Neuronal stem cell (in vitro differentiated cells): ENCODE measurements at regions not wholly inside any gene's neighbourhood (a gene's known extent, or its start where the extent isn't known, plus 50 kb on each side); places are given as distances from the start of the nearest gene placed in this dataset.

Experiments used
- DNase-seq: peaks from one replicate; pipeline ENCODE4 v3.0.0-alpha.2; 2013; ENCODE audit warnings: low spot score
- H2AFZ ChIP-seq: one replicate; pipeline ENCODE4 v1.6.1; 2013; ENCODE audit warnings: mild to moderate bottlenecking, low read length, inconsistent platforms
- H2AK5ac ChIP-seq: 2 replicates; pipeline ENCODE4 v1.6.1; 2013; ENCODE audit warnings: low read depth, mild to moderate bottlenecking, inconsistent platforms, low read length, moderate library complexity, mixed read lengths
- H2BK120ac ChIP-seq: 2 replicates; pipeline ENCODE4 v1.6.1; 2013; ENCODE audit warnings: low read depth, mild to moderate bottlenecking, inconsistent platforms, low read length, moderate library complexity, mixed read lengths
- H2BK12ac ChIP-seq: one replicate; pipeline ENCODE4 v1.6.1; 2013; ENCODE audit warnings: low read length, inconsistent platforms
- H2BK15ac ChIP-seq: 2 replicates; pipeline ENCODE4 v1.6.1; 2013; ENCODE audit warnings: mild to moderate bottlenecking, low read length, inconsistent platforms, mixed read lengths
- H2BK5ac ChIP-seq: one replicate; pipeline ENCODE4 v1.6.1; 2013; ENCODE audit warnings: inconsistent platforms, mild to moderate bottlenecking, low read length, moderate library complexity
- H3K14ac ChIP-seq: one replicate; pipeline ENCODE4 v1.6.1; 2013; ENCODE audit warnings: low read length, inconsistent platforms
- H3K18ac ChIP-seq: 2 replicates; pipeline ENCODE4 v1.6.1; 2013; ENCODE audit warnings: low read length, inconsistent platforms
- H3K23ac ChIP-seq: 2 replicates; pipeline ENCODE4 v1.6.1; 2013; ENCODE audit warnings: low read depth, mild to moderate bottlenecking, mixed read lengths, low read length, inconsistent platforms; ENCODE audit not compliant: poor library complexity
- H3K27ac ChIP-seq: replicated peaks from 3 replicates; pipeline ENCODE4 v1.5.1; 2013; ENCODE audit warnings: low read length, inconsistent platforms
- H3K27me3 ChIP-seq, 3 experiments: 2 replicates each; pipeline ENCODE4 v1.6.1; 2013; ENCODE audit warnings: low read length in 3 of 3, mild to moderate bottlenecking in 2 of 3, inconsistent platforms in 1 of 3, low read depth in 1 of 3, mixed read lengths in 1 of 3, moderate library complexity in 1 of 3; ENCODE audit not compliant: control insufficient read depth in 3 of 3, insufficient read depth in 3 of 3
- H3K36me3 ChIP-seq, 2 donors: replicated peaks in 1 of 2; 2 replicates each; pipeline ENCODE4 v1.6.1; 2013; ENCODE audit warnings: low read length in 2 of 2; ENCODE audit not compliant: control insufficient read depth in 2 of 2, insufficient read depth in 2 of 2
- H3K4ac ChIP-seq: 2 replicates; pipeline ENCODE4 v1.6.1; 2013; ENCODE audit warnings: inconsistent platforms, mild to moderate bottlenecking, low read length, moderate library complexity
- H3K4me1 ChIP-seq, 2 donors: 1 replicate in 1 of 2; 2 replicates in 1 of 2; pipeline ENCODE4 v1.6.1; 2013; ENCODE audit warnings: low read length in 2 of 2, low read depth in 1 of 2; ENCODE audit not compliant: control insufficient read depth in 2 of 2, insufficient read depth in 1 of 2
- H3K4me2 ChIP-seq: one replicate; pipeline ENCODE4 v1.6.1; 2013; ENCODE audit warnings: mild to moderate bottlenecking, low read length, inconsistent platforms; ENCODE audit not compliant: insufficient read depth, poor library complexity, severe bottlenecking
- H3K4me3 ChIP-seq, 2 donors: 2 replicates each; pipeline ENCODE4 v1.5.1; 2013; ENCODE audit warnings: low read length in 2 of 2, mild to moderate bottlenecking in 2 of 2, inconsistent platforms in 1 of 2, moderate library complexity in 1 of 2
- H3K79me1 ChIP-seq: one replicate; pipeline ENCODE4 v1.6.1; 2013; ENCODE audit warnings: low read depth, mild to moderate bottlenecking, inconsistent platforms, low read length, moderate library complexity
- H3K9ac ChIP-seq: one replicate; pipeline ENCODE4 v1.6.1; 2013; ENCODE audit warnings: mild to moderate bottlenecking, low read depth, low read length, inconsistent platforms; ENCODE audit not compliant: poor library complexity
- H3K9me3 ChIP-seq, 2 donors: replicated peaks in 1 of 2; 2 replicates each; pipeline versions ENCODE3 to v1.6.1; 2013; ENCODE audit warnings: low read length in 2 of 2, mild to moderate bottlenecking in 2 of 2, inconsistent platforms in 1 of 2, low read depth in 1 of 2, mixed read lengths in 1 of 2, moderate library complexity in 1 of 2; ENCODE audit not compliant: control insufficient read depth in 2 of 2, insufficient read depth in 1 of 2
- H4K8ac ChIP-seq: one replicate; pipeline ENCODE4 v1.6.1; 2013; ENCODE audit warnings: low read depth, mild to moderate bottlenecking, inconsistent platforms, low read length, moderate library complexity
- H4K91ac ChIP-seq: one replicate; pipeline ENCODE4 v1.6.1; 2013; ENCODE audit warnings: low read length, low read depth, mild to moderate bottlenecking, inconsistent platforms; ENCODE audit not compliant: poor library complexity
- WGBS, 2 donors: extraction: QIAGEN DNeasy Blood & Tissue Kit; methylation state at CpG; one replicate each; pipeline ENCODE4 v1.1.7; 2013; ENCODE audit warnings: missing lambda C conversion rate in 2 of 2, mixed read lengths in 1 of 2; ENCODE audit not compliant: insufficient read length in 2 of 2, insufficient replicate concordance in 1 of 2; ENCODE audit errors: extremely low coverage in 2 of 2; 5-methylcytosine and 5-hydroxymethylcytosine counted together

- no peak overlapping the region for H2BK5ac ChIP-seq
- no peak overlapping the region for H2AK5ac ChIP-seq
- H3K9ac ChIP-seq = no peak overlapping the region
- no peak overlapping the region for H2BK12ac ChIP-seq
- WGBS, 2 donors = no CpG with 5 or more reads among the region's 3 CpGs
- no peak overlapping the region for H4K91ac ChIP-seq
- H3K36me3 ChIP-seq = no peaks in the 10 kb centered on the region
- H3K18ac ChIP-seq = no peak overlapping the region
- H3K4me3 ChIP-seq = no peak overlapping the region
- no peaks in the 10 kb centered on the region for H3K79me1 ChIP-seq
- no peaks in the 10 kb centered on the region for H3K9me3 ChIP-seq
- H2BK120ac ChIP-seq = no peak overlapping the region
- no peak overlapping the region for H3K23ac ChIP-seq
- no peak overlapping the region for H3K4ac ChIP-seq
- no peak overlapping the region for H2BK15ac ChIP-seq
- no peak overlapping the region for H4K8ac ChIP-seq
- DNase-seq = no peak
- H3K4me2 ChIP-seq = no peak overlapping the region
- H3K14ac ChIP-seq = no peak overlapping the region
- no peak overlapping the region for H2AFZ ChIP-seq
- no peaks in the 10 kb centered on the region for H3K4me1 ChIP-seq
- H3K27me3 ChIP-seq = no peaks in the 10 kb centered on the region
- H3K27ac ChIP-seq = no peak overlapping the region
Observed at GRCh38 chr12:28994179-28994715, 154.8 kb upstream of the FAR2 start.

GRCh38 chr12:28996688-28997087, 152.4 kb upstream of the FAR2 start:
- no peak overlapping the region for H2BK120ac ChIP-seq
- DNase-seq = no peak
- H3K4ac ChIP-seq = no peak overlapping the region
- no peak overlapping the region for H3K27ac ChIP-seq
- no peak overlapping the region for H4K91ac ChIP-seq
- H3K9ac ChIP-seq = no peak overlapping the region
- no peak overlapping the region for H2BK12ac ChIP-seq
- WGBS, 2 donors = no CpG with 5 or more reads among the region's 5 CpGs
- H2AFZ ChIP-seq = no peak overlapping the region
- H4K8ac ChIP-seq = no peak overlapping the region
- H2AK5ac ChIP-seq = no peak overlapping the region
- no peaks in the 10 kb centered on the region for H3K79me1 ChIP-seq
- no peak overlapping the region for H3K14ac ChIP-seq
- no peaks in the 10 kb centered on the region for H3K4me1 ChIP-seq
- no peaks in the 10 kb centered on the region for H3K36me3 ChIP-seq
- H3K4me3 ChIP-seq = no peak overlapping the region
- H3K23ac ChIP-seq = no peak overlapping the region
- no peak overlapping the region for H3K18ac ChIP-seq
- H2BK15ac ChIP-seq = no peak overlapping the region
- no peak overlapping the region for H2BK5ac ChIP-seq
- peaks cover 0 to 2% of the 10 kb centered on the region in 2 donors for H3K9me3 ChIP-seq
- no peaks in the 10 kb centered on the region for H3K27me3 ChIP-seq
- H3K4me2 ChIP-seq = no peak overlapping the region

- Histone ChIP-seq H3K9me3 (peaks cover 0 to 2% of the 10 kb centered on the region in 2 donors), H2AFZ (no peak overlapping the region), H3K79me1 (no peaks in the 10 kb centered on the region), H2BK5ac (no peak overlapping the region), H4K8ac (no peak overlapping the region), H3K36me3 (no peaks in the 10 kb centered on the region), H2BK120ac (no peak overlapping the region), H3K4ac (no peak overlapping the region), H3K18ac (no peak overlapping the region), H2BK15ac (no peak overlapping the region), H3K4me2 (no peak overlapping the region), H3K14ac (no peak overlapping the region), H3K9ac (peak overlapping the region; percentile 7), H3K27me3 (no peaks in the 10 kb centered on the region), H3K4me1 (no peaks in the 10 kb centered on the region), H2BK12ac (no peak overlapping the region), H2AK5ac (no peak overlapping the region), H3K27ac (no peak overlapping the region), H4K91ac (no peak overlapping the region), H3K23ac (no peak overlapping the region), H3K4me3 (no peak overlapping the region)
- no peak for DNase-seq
- no CpG with 5 or more reads among the region's 4 CpGs for WGBS, 2 donors
Observed at GRCh38 chr12:28998662-28999120, 150.4 kb upstream of the FAR2 start.

DNA sequence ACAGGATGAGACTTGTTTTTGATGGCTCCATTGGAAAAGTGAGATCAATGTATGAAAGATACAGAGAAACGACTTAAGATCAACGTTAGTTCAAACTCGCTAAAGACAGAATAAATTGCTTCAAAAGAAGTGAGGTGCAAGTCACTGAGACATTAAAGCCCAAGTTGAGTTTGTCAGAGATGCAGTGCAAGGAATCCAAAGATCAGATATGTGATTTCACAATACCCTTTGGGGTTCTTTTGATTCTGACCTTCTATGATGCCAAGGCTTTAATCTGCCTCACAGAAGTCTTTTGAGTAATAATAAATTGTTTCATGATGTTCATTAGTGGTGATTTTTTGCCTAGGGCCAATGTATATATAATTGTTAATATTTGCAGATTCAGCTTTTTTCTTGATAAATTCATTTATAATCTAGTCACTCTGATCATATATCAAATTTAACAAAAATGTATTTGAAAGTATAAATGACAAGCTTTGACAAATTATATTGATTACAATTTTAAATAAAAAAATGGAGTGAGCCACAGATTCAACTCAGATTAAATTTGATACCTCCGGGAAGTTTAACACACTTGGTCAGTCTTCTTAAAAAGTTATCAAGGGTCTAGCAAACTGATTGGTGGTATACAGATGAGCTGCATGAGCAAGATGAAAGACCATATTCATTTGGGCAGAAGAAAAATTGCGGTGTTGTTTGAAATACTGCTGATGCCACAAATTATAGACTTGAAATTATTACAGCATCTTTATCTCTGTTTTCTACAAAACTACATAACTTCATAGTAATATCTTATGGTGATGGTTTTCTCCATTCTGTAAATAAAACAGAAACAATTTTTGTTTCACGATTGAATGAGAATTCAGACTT, 144.8 kb upstream of the FAR2 start:
- Histone ChIP-seq H3K9ac (no peak overlapping the region), H3K27ac (no peak overlapping the region), H3K18ac (no peak overlapping the region), H3K27me3 (no peaks in the 10 kb centered on the region), H3K4me2 (no peak overlapping the region), H3K36me3 (no peaks in the 10 kb centered on the region), H3K79me1 (no peaks in the 10 kb centered on the region), H3K4me3 (no peak overlapping the region), H2BK5ac (no peak overlapping the region), H3K9me3 (peaks cover 0 to 2% of the 10 kb centered on the region in 2 donors), H3K23ac (no peak overlapping the region), H2BK15ac (no peak overlapping the region), H3K4ac (no peak overlapping the region), H2BK12ac (no peak overlapping the region), H3K4me1 (no peaks in the 10 kb centered on the region), H2AK5ac (no peak overlapping the region), H3K14ac (no peak overlapping the region), H2AFZ (no peak overlapping the region), H4K91ac (no peak overlapping the region), H4K8ac (no peak overlapping the region), H2BK120ac (no peak overlapping the region)
- no CpG with 5 or more reads among the region's 6 CpGs for WGBS, 2 donors
- DNase-seq = no peak
